ENCODE measurements at regions not wholly inside any gene's neighbourhood (a gene's known extent, or its start where the extent isn't known, plus 50 kb on each side); places are given as distances from the start of the nearest gene placed in this dataset.
A peak's percentile ranks its signal among the peaks of the same experiment; 100 is the strongest.
"Not testable (repeated sequence)": the region's sequence is repeated elsewhere in the genome, so short reads cannot be mapped to it uniquely, and the experiment has no call there.

- peak in 1 of 2 experiments; percentile 10 for DNase-seq
These were observed 116.9 kb upstream of the ARRDC3 start for GRCh38 chr5:91499943-91500531.

GRCh38 chr5:91495699-91496098 is 112.6 kb upstream of the ARRDC3 start:
- no peak for DNase-seq

GRCh38 chr5:91494447-91494996 is 111.4 kb upstream of the ARRDC3 start:
- no peak for DNase-seq

- no peak for DNase-seq
These were observed 110.0 kb upstream of the ARRDC3 start for GRCh38 chr5:91493086-91493485.

- DNase-seq: no peak
These were observed 108.1 kb upstream of the ARRDC3 start for GRCh38 chr5:91491229-91491628.

- DNase-seq: no peak
These were observed 107.2 kb upstream of the ARRDC3 start for GRCh38 chr5:91490316-91490715.

GRCh38 chr5:91487420-91487819 is 104.3 kb upstream of the ARRDC3 start:
- no peak for DNase-seq

- DNase-seq: no peak
These were observed 103.5 kb upstream of the ARRDC3 start for GRCh38 chr5:91486638-91487037.

GRCh38 chr5:91484662-91485061 is 101.5 kb upstream of the ARRDC3 start:
- no peak for DNase-seq

- DNase-seq: not testable (repeated sequence)
These were observed 96.3 kb upstream of the ARRDC3 start for GRCh38 chr5:91479376-91479775.

GRCh38 chr5:91478096-91478495 is 95.0 kb upstream of the ARRDC3 start:
- DNase-seq: no peak

- DNase-seq: no peak
These were observed 94.3 kb upstream of the ARRDC3 start for GRCh38 chr5:91477408-91477807.

GRCh38 chr5:91474201-91474600 is 91.1 kb upstream of the ARRDC3 start:
- DNase-seq: no peak

GRCh38 chr5:91472631-91473030 is 89.5 kb upstream of the ARRDC3 start:
- no peak for DNase-seq

GRCh38 chr5:91469517-91470165 is 86.5 kb upstream of the ARRDC3 start:
- no peak for DNase-seq

- no peak for DNase-seq
These were observed 85.7 kb upstream of the ARRDC3 start for GRCh38 chr5:91468651-91469422.

- DNase-seq: no peak
These were observed 81.9 kb upstream of the ARRDC3 start for GRCh38 chr5:91464886-91465646.

- no peak for DNase-seq
These were observed 74.6 kb upstream of the ARRDC3 start for GRCh38 chr5:91457681-91458058.

- no peak for DNase-seq
These were observed 74.0 kb upstream of the ARRDC3 start for GRCh38 chr5:91456928-91457680.

GRCh38 chr5:91449083-91449482 is 66.0 kb upstream of the ARRDC3 start:
- DNase-seq: no peak

- not testable (repeated sequence) for DNase-seq
These were observed 65.0 kb upstream of the ARRDC3 start for GRCh38 chr5:91448079-91448478.

GRCh38 chr5:91446880-91447279 is 63.8 kb upstream of the ARRDC3 start:
- DNase-seq: not testable (repeated sequence)

Data from NCI-H1930 (cell line).